ENCODE measurements at regions not wholly inside any gene's neighbourhood (a gene's known extent, or its start where the extent isn't known, plus 50 kb on each side); places are given as distances from the start of the nearest gene placed in this dataset.
A peak's percentile ranks its signal among the peaks of the same experiment; 100 is the strongest.
"Not testable (repeated sequence)": the region's sequence is repeated elsewhere in the genome, so short reads cannot be mapped to it uniquely, and the experiment has no call there.

DNA sequence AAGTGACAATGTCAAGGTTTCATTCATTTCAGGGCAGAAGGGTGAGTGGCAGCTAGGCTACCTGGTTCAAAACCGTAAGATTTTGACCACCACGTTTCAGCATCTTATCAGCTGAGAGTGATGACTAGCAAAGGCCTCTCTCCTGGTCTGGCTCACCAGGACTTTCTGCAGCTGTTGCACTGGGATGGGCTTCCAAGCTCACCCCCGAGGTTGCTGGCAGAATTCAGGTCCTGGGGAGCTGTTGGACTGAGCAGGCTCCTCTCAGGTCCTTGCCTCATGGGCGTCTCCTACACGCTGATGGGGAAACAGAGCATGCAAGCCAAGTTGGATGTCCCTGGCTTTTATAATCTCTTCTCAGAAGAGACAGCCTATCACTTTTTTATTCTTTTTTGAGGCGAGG is 88.8 kb upstream of the RNU6-1 start:
- Histone ChIP-seq H3K27me3 (ENCODE audit: insufficient read depth, low read length) (no peaks in the 10 kb centered on the region), H3K4me1 (ENCODE audit: insufficient read depth, low read length) (no peaks in the 10 kb centered on the region), H3K27ac (ENCODE audit: low read depth, low read length) (no peak overlapping the region), H3K4me3 (ENCODE audit: low read length in 2 of 2) (no peak overlapping the region), H3K9me3 (ENCODE audit: control insufficient read depth in 1 of 2, low read length in 2 of 2) (no peaks in the 10 kb centered on the region), H3K36me3 (ENCODE audit: insufficient read depth, low read length) (no peaks in the 10 kb centered on the region)
- intact Hi-C loops (cut with micrococcal nuclease), result no loop called here
- H3K9me3 Mint-ChIP-seq, result peaks cover 0 to 5% (median 2%) of the 10 kb centered on the region in 8 donors
- peaks cover 6 to 9% of the 10 kb centered on the region in 2 donors for H3K27me3 Mint-ChIP-seq
- H3K36me3 Mint-ChIP-seq, result no peaks in the 10 kb centered on the region
- no peak for DNase-seq
- H3K4me3 Mint-ChIP-seq, result no peak overlapping the region
- no peaks in the 10 kb centered on the region for H3K4me1 Mint-ChIP-seq
- ChIA-PET CTCF (ENCODE audit: partially characterized antibody) (no interaction called here), POLR2A (ENCODE audit: partially characterized antibody) (no interaction called here)
- no peak overlapping the region for H3K27ac Mint-ChIP-seq

DNA sequence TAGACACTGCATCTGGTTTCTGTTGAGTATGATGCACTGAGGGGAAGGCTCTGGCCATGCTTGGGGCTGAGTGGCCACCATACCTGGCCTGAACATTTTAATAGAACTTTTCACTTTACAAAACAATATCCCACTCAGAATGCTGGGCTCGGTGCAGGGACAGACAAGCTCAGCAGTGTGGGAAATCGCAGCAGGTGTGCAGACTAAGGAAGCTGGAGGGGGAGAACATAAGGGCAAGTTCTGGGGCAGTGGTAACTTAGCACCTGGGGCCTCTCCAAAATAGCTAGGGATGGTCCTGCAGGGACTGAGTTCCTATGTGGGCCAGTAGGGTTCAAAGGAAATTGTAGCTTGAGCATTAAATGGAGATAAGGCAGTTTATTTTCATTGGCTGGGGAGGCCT is 90.9 kb upstream of the RNU6-1 start:
- Mint-ChIP-seq H3K36me3 (no peaks in the 10 kb centered on the region), H3K4me3 (no peak overlapping the region), H3K27ac (no peak overlapping the region), H3K27me3 (peaks cover 4 to 9% of the 10 kb centered on the region in 2 donors), H3K4me1 (no peaks in the 10 kb centered on the region), H3K9me3 (no peaks in the 10 kb centered on the region)
- Histone ChIP-seq H3K27me3 (ENCODE audit: insufficient read depth, low read length) (no peaks in the 10 kb centered on the region), H3K36me3 (ENCODE audit: insufficient read depth, low read length) (no peaks in the 10 kb centered on the region), H3K4me1 (ENCODE audit: insufficient read depth, low read length) (no peaks in the 10 kb centered on the region), H3K4me3 (ENCODE audit: low read length in 2 of 2) (no peak overlapping the region), H3K27ac (ENCODE audit: low read depth, low read length) (no peak overlapping the region), H3K9me3 (ENCODE audit: control insufficient read depth in 1 of 2, low read length in 2 of 2) (no peaks in the 10 kb centered on the region)
- CTCF ChIA-PET (ENCODE audit: partially characterized antibody), result no interaction called here
- intact Hi-C loops (cut with micrococcal nuclease), result no loop called here
- POLR2A ChIA-PET (ENCODE audit: partially characterized antibody), result no interaction called here
- DNase-seq, result no peak

DNA sequence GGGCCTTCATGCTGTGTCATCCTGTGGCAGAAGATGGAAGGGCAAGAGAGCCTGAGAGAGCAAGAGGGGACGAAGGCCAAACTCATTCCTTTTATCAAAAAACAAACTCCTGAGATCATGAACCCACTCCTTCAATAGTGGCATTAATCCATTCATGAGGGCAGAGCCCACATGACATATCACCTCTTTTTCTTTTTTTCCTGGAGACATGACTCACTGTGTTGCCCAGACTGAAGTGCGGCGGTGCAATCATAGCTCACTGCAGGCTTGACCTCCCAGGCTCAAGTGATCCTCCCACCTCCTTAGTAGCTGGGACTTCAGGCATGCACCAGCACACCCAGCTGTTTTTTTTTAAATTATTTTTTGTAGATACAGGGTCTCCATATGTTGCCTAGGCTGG is 92.0 kb upstream of the RNU6-1 start:
- Histone ChIP-seq H3K4me1 (ENCODE audit: insufficient read depth, low read length) (no peaks in the 10 kb centered on the region), H3K9me3 (ENCODE audit: control insufficient read depth in 1 of 2, low read length in 2 of 2) (no peaks in the 10 kb centered on the region), H3K4me3 (ENCODE audit: low read length in 2 of 2) (no peak overlapping the region), H3K27me3 (ENCODE audit: insufficient read depth, low read length) (no peaks in the 10 kb centered on the region), H3K36me3 (ENCODE audit: insufficient read depth, low read length) (no peaks in the 10 kb centered on the region), H3K27ac (ENCODE audit: low read depth, low read length) (no peak overlapping the region)
- no peak overlapping the region for H3K27ac Mint-ChIP-seq
- ChIA-PET CTCF (ENCODE audit: partially characterized antibody) (no interaction called here), POLR2A (ENCODE audit: partially characterized antibody) (no interaction called here)
- no peak overlapping the region for H3K4me3 Mint-ChIP-seq
- no peak for DNase-seq
- H3K27me3 Mint-ChIP-seq, result peaks cover 4 to 7% of the 10 kb centered on the region in 2 donors
- intact Hi-C loops (cut with micrococcal nuclease), result no loop called here
- H3K9me3 Mint-ChIP-seq, result no peaks in the 10 kb centered on the region
- H3K4me1 Mint-ChIP-seq, result no peaks in the 10 kb centered on the region
- no peaks in the 10 kb centered on the region for H3K36me3 Mint-ChIP-seq

DNA sequence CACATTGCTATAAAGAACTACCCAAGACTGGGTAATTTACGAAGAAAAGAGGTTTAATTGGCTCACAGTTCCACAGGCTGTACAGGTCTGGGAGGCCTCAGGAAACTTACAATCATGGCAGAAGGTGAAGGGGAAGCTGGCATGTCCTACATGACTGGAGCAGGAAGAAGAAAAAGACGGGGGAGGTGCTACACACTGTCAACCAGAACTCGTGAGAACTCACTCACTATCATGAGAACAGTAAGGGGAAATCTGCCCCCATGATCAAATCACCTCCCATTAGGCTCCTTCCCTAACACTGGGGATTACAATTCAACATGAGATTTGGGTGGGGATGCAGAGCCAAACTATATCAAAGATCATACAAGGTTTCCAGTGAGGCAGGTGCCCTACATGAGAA is 94.3 kb upstream of the RNU6-1 start:
- H3K27ac ChIP-seq (ENCODE audit: low read depth, low read length); H3K4me1 ChIP-seq (ENCODE audit: insufficient read depth, low read length); intact Hi-C loops (cut with micrococcal nuclease); DNase-seq; H3K4me3 Mint-ChIP-seq; H3K9me3 ChIP-seq (ENCODE audit: control insufficient read depth in 1 of 2, low read length in 2 of 2); H3K27ac Mint-ChIP-seq; H3K9me3 Mint-ChIP-seq; H3K4me1 Mint-ChIP-seq; H3K36me3 Mint-ChIP-seq; POLR2A ChIA-PET (ENCODE audit: partially characterized antibody); H3K4me3 ChIP-seq (ENCODE audit: low read length in 2 of 2); CTCF ChIA-PET (ENCODE audit: partially characterized antibody); H3K36me3 ChIP-seq (ENCODE audit: insufficient read depth, low read length); H3K27me3 ChIP-seq (ENCODE audit: insufficient read depth, low read length); H3K27me3 Mint-ChIP-seq: not testable (repeated sequence)

DNA sequence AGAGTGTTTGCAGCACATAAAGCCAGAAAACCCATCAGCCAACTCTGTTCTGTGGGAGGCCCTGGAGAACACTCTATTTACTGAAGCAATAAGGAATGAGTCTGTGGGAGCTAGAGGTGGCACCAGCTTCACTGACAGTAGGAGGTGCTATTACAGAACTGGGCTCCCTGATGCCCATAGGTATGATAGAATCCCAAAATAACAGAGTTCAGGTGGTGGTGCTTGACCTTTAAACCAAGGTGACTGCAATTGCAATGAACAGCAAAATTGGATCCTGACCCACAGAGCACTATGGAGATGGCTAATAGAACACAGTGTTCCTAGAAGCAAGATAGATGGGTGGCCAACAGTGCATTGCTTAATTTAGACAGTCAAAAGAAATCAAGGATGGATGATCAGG is 95.4 kb upstream of the RNU6-1 start:
- Mint-ChIP-seq H3K4me3 (no peak overlapping the region), H3K9me3 (no peaks in the 10 kb centered on the region), H3K27me3 (peaks cover 2 to 7% of the 10 kb centered on the region in 2 donors), H3K27ac (peak overlapping the region in 1 of 7 donors; percentile 19), H3K4me1 (no peaks in the 10 kb centered on the region), H3K36me3 (no peaks in the 10 kb centered on the region)
- H3K4me3 ChIP-seq (ENCODE audit: low read length in 2 of 2), result no peak overlapping the region
- H3K9me3 ChIP-seq (ENCODE audit: control insufficient read depth in 1 of 2, low read length in 2 of 2), result no peaks in the 10 kb centered on the region
- no peaks in the 10 kb centered on the region for H3K4me1 ChIP-seq (ENCODE audit: insufficient read depth, low read length)
- DNase-seq, result no peak
- POLR2A ChIA-PET (ENCODE audit: partially characterized antibody), result no interaction called here
- H3K27ac ChIP-seq (ENCODE audit: low read depth, low read length), result no peak overlapping the region
- H3K27me3 ChIP-seq (ENCODE audit: insufficient read depth, low read length), result no peaks in the 10 kb centered on the region
- intact Hi-C loops (cut with micrococcal nuclease), result no loop called here
- CTCF ChIA-PET (ENCODE audit: partially characterized antibody), result no interaction called here
- no peaks in the 10 kb centered on the region for H3K36me3 ChIP-seq (ENCODE audit: insufficient read depth, low read length)

DNA sequence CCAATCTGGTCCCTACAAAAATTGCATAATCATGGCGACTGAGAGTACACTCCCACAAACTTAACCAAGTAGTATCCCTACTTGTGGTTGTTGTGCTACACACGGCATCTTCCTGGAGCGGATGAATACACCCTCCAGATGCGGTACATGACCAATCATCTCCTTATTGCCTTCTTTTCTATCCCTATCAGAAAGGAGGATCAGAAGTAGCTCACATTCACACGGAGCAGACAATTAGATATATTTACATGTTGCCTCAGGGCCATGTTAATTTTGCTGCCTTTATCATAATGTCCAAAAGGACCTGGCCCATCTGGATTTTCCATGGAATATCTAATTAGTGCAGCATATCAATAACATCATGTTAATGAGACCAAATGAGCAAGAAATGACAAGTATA is 96.4 kb upstream of the RNU6-1 start:
- Histone ChIP-seq H3K27me3 (ENCODE audit: insufficient read depth, low read length) (no peaks in the 10 kb centered on the region), H3K4me1 (ENCODE audit: insufficient read depth, low read length) (no peaks in the 10 kb centered on the region), H3K9me3 (ENCODE audit: control insufficient read depth in 1 of 2, low read length in 2 of 2) (no peaks in the 10 kb centered on the region), H3K36me3 (ENCODE audit: insufficient read depth, low read length) (no peaks in the 10 kb centered on the region), H3K27ac (ENCODE audit: low read depth, low read length) (no peak overlapping the region), H3K4me3 (ENCODE audit: low read length in 2 of 2) (no peak overlapping the region)
- no peak overlapping the region for H3K4me3 Mint-ChIP-seq
- H3K27me3 Mint-ChIP-seq, result peaks cover 2 to 7% of the 10 kb centered on the region in 2 donors
- no peaks in the 10 kb centered on the region for H3K4me1 Mint-ChIP-seq
- no peak for DNase-seq
- intact Hi-C loops (cut with micrococcal nuclease), result no loop called here
- POLR2A ChIA-PET (ENCODE audit: partially characterized antibody), result no interaction called here
- H3K36me3 Mint-ChIP-seq, result no peaks in the 10 kb centered on the region
- no peak overlapping the region for H3K27ac Mint-ChIP-seq
- CTCF ChIA-PET (ENCODE audit: partially characterized antibody), result no interaction called here
- H3K9me3 Mint-ChIP-seq, result no peaks in the 10 kb centered on the region

DNA sequence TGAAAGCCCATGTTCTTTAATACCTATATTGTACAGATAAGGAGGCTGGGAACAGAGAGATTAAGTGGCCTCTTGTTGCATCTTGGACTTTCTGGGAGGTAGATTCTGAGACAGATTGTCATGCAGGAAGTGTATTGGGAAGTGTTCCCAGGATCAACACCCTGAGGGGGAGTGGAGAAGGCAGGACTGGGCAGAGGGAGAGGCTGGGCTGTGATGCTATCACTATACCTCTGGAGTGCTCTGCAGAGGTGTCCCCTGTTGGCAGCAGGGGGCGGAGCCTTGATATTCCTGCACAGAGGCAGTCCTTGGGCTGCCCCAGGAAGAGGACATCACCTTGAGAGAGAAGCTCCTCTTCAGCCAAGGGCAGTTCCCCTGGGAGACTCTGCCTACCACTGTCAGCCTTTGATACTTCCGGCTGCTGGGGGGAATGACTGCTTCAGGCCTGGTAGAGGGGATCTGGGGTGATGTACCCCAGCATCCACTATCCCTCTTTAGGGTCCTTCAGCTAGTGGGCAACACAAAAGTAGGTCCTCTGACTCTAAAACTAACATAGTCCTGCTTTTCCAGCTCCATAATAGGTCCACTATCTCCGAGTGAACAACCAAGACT is 97.4 kb upstream of the RNU6-1 start:
- intact Hi-C loops (cut with micrococcal nuclease), result no loop called here
- Histone ChIP-seq H3K4me3 (ENCODE audit: low read length in 2 of 2) (no peak overlapping the region), H3K27ac (ENCODE audit: low read depth, low read length) (no peak overlapping the region), H3K36me3 (ENCODE audit: insufficient read depth, low read length) (no peaks in the 10 kb centered on the region), H3K9me3 (ENCODE audit: control insufficient read depth in 1 of 2, low read length in 2 of 2) (no peaks in the 10 kb centered on the region), H3K27me3 (ENCODE audit: insufficient read depth, low read length) (no peaks in the 10 kb centered on the region), H3K4me1 (ENCODE audit: insufficient read depth, low read length) (no peaks in the 10 kb centered on the region)
- no peaks in the 10 kb centered on the region for H3K4me1 Mint-ChIP-seq
- no peaks in the 10 kb centered on the region for H3K9me3 Mint-ChIP-seq
- DNase-seq, result no peak
- no peak overlapping the region for H3K27ac Mint-ChIP-seq
- CTCF ChIA-PET (ENCODE audit: partially characterized antibody), result no interaction called here
- peaks cover 2 to 10% of the 10 kb centered on the region in 2 donors for H3K27me3 Mint-ChIP-seq
- POLR2A ChIA-PET (ENCODE audit: partially characterized antibody), result no interaction called here
- H3K4me3 Mint-ChIP-seq, result no peak overlapping the region
- H3K36me3 Mint-ChIP-seq, result no peaks in the 10 kb centered on the region

DNA sequence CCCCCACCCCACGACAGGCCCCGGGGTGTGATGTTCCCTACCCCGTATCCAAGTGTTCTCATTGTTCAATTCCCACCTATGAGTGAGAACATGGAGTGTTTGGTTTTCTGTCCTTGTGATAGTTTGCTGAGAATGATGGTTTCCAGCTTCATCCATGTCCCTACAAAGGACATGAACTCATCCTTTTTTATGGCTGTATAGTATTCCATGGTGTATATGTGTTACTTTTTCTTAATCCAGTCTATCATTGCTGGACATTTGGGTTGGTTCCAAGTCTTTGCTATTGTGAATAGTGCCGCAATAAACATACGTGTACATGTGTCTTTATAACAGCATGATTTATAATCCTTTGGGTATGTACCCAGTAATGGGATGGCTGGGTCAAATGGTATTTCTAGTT is 99.3 kb upstream of the RNU6-1 start:
- DNase-seq; H3K4me1 Mint-ChIP-seq; H3K27me3 ChIP-seq (ENCODE audit: insufficient read depth, low read length); intact Hi-C loops (cut with micrococcal nuclease); CTCF ChIA-PET (ENCODE audit: partially characterized antibody); H3K4me1 ChIP-seq (ENCODE audit: insufficient read depth, low read length); H3K9me3 ChIP-seq (ENCODE audit: control insufficient read depth in 1 of 2, low read length in 2 of 2); H3K27ac Mint-ChIP-seq; H3K4me3 ChIP-seq (ENCODE audit: low read length in 2 of 2); H3K4me3 Mint-ChIP-seq; H3K36me3 Mint-ChIP-seq; H3K27me3 Mint-ChIP-seq; H3K36me3 ChIP-seq (ENCODE audit: insufficient read depth, low read length); H3K9me3 Mint-ChIP-seq; H3K27ac ChIP-seq (ENCODE audit: low read depth, low read length); POLR2A ChIA-PET (ENCODE audit: partially characterized antibody): not testable (repeated sequence)
